IPS-15b (cell line): ENCODE measurements at regions not wholly inside any gene's neighbourhood (a gene's known extent, or its start where the extent isn't known, plus 50 kb on each side); places are given as distances from the start of the nearest gene placed in this dataset.

ENCODE experiments used
- H3K27me3 ChIP-seq: one replicate; pipeline ENCODE4 v1.6.1; 2013; ENCODE audit warnings: low read length; ENCODE audit not compliant: control insufficient read depth, insufficient read depth
- H3K36me3 ChIP-seq: one replicate; pipeline ENCODE4 v1.6.1; 2013; ENCODE audit warnings: low read length; ENCODE audit not compliant: control insufficient read depth, insufficient read depth
- H3K4me1 ChIP-seq: one replicate; pipeline ENCODE4 v1.6.1; 2013; ENCODE audit warnings: mild to moderate bottlenecking, low read length; ENCODE audit not compliant: control insufficient read depth, insufficient read depth
- H3K4me3 ChIP-seq: one replicate; pipeline ENCODE4 v1.5.1; 2013; ENCODE audit warnings: low read depth, low read length
- H3K9ac ChIP-seq: one replicate; pipeline ENCODE4 v1.6.1; 2013; ENCODE audit warnings: low read depth, mild to moderate bottlenecking, low read length
- H3K9me3 ChIP-seq: one replicate; pipeline ENCODE4 v1.6.1; 2013; ENCODE audit warnings: mild to moderate bottlenecking, low read length; ENCODE audit not compliant: control insufficient read depth, insufficient read depth

GRCh38 chr16:76222853-76223252, 54.3 kb upstream of the CNTNAP4 start:
- no peak overlapping the region for H3K9ac ChIP-seq
- H3K36me3 ChIP-seq = no peaks in the 10 kb centered on the region
- no peaks in the 10 kb centered on the region for H3K9me3 ChIP-seq
- H3K4me3 ChIP-seq = no peak overlapping the region
- peaks cover 73% of the 10 kb centered on the region for H3K27me3 ChIP-seq
- peaks cover 11% of the 10 kb centered on the region for H3K4me1 ChIP-seq

DNA sequence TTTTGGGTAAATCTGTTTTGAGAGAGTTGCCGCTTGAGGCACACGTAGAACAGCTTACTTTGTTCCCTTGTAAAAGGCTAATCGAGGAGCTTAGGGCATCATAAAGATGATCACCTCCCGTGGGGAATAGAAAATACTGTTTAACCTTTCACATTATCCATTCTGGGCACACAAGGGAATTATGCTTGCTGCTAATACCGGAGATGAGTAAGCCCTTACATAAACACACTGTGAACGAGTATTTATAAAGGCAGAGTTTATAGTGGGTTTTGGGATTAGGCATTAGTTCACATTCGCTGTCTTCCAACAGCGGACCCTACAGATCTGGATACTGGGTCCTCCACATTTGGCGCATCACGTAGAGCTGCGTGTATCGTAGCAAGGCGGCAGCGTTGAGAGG, 51.2 kb upstream of the CNTNAP4 start:
- H3K9ac ChIP-seq = no peak overlapping the region
- no peaks in the 10 kb centered on the region for H3K36me3 ChIP-seq

DNA sequence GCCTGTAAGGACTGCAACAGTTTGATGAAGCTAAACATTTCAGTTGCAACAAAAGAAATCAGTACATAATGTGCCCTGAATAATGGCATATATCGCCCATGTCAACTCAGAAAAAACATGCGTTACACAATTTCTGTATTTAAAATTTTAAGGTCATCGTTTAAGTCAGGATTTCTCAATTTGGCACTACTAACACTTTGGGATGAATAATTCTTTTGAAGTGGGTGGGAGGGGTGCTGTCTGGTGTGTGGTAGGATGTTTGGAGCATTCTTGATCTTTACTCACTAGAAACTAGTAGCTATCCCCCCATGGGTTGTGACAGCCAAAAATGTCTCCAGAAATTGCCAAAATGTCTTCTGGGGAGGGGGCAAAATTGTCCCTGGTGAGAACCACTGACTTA, 50.7 kb upstream of the CNTNAP4 start:
- peaks cover 11% of the 10 kb centered on the region for H3K4me1 ChIP-seq
- peaks cover 47% of the 10 kb centered on the region for H3K27me3 ChIP-seq

More for the DNA sequence above, 51.2 kb upstream of the CNTNAP4 start:
- Histone ChIP-seq H3K4me3 (no peak overlapping the region), H3K4me1 (peaks cover 11% of the 10 kb centered on the region), H3K9me3 (no peaks in the 10 kb centered on the region), H3K27me3 (peaks cover 52% of the 10 kb centered on the region)

More for the DNA sequence above, 50.7 kb upstream of the CNTNAP4 start:
- no peak overlapping the region for H3K9ac ChIP-seq
- no peaks in the 10 kb centered on the region for H3K36me3 ChIP-seq
- no peaks in the 10 kb centered on the region for H3K9me3 ChIP-seq
- H3K4me3 ChIP-seq = no peak overlapping the region
